SK-MEL-5 (cell line): ENCODE measurements at regions not wholly inside any gene's neighbourhood (a gene's known extent, or its start where the extent isn't known, plus 50 kb on each side); places are given as distances from the start of the nearest gene placed in this dataset.

Experiments
- DNase-seq: peaks from one replicate; pipeline ENCODE4 v3.0.0-alpha.2; 2016; ENCODE audit warnings: low read depth, low spot score
- in situ Hi-C: cut with HindIII; loops from 2 replicates; pipeline ENCODE4 v1.10.0; 2016; ENCODE audit warnings: low sequenced_read_pairs, high pct_unique_total_duplicates, low pct_unique_long_range_greater_than_20kb

DNA sequence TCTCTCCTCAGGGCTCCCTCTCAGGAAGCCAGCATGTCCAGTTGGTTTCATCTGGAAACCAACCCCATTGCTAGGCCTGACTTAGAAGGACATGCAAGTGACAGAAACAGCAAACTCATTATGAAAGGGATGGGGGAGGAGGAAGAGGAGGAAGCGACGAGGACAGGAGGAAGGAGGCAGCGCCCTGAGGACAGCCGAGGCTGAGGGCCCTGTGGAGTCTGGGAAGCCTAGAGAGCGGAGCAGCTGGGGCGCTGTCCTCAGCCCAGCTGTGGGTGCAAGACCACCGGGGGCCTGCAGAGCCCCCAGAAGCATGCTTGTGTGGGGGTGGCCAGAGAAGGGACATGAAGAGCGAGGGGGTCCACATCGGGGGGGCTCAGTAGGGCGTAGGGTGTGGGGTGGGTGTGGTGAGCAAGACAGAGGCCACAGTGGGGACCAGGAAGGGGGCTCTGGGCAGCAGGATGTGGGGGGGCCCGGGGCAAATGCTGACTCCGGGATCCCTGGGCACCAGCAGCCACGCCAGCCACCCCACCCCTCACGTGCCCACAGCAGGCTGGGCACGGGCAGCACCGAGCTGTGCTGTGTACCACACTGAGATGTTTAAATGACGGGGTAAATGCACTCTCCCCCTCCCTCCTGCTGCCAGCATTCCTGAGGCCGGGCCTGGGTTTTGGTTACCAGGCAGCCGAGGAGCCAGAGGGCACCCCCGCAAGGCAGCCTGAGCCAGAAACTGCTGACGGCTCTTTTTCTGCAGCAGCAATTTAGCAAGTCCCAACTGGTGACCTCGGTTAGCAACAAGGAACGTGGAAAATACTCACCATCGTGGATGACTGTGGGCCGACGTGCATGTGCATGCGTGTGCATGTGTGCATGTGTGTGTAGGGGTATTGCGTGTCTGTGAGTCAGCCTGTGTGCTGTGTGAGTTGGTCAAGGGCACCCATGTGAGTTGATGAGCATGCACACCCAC, 82.7 kb upstream of the LINC01488 start:
- in situ Hi-C loops = no loop called here
- DNase-seq = no peak

DNA sequence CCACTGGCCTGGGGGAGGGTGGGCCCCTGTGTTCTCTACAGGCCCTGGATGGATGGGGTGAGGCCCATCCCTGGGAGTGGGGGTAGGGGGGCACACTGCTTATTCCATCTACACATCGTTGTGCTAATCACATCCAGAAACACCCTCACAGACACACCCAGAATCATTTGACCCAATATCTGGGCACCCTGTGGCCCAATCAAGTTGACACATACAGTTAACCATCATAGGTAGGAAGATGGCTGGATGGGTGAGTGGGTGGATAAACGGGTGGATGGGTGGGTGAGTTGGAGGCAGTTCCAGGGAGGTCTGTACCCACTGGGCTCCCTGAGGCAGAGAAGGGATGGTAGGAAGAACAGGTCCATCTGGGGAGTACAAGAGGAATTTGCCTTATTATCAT, 81.3 kb upstream of the LINC01488 start:
- in situ Hi-C loops = no loop called here
- no peak for DNase-seq

DNA sequence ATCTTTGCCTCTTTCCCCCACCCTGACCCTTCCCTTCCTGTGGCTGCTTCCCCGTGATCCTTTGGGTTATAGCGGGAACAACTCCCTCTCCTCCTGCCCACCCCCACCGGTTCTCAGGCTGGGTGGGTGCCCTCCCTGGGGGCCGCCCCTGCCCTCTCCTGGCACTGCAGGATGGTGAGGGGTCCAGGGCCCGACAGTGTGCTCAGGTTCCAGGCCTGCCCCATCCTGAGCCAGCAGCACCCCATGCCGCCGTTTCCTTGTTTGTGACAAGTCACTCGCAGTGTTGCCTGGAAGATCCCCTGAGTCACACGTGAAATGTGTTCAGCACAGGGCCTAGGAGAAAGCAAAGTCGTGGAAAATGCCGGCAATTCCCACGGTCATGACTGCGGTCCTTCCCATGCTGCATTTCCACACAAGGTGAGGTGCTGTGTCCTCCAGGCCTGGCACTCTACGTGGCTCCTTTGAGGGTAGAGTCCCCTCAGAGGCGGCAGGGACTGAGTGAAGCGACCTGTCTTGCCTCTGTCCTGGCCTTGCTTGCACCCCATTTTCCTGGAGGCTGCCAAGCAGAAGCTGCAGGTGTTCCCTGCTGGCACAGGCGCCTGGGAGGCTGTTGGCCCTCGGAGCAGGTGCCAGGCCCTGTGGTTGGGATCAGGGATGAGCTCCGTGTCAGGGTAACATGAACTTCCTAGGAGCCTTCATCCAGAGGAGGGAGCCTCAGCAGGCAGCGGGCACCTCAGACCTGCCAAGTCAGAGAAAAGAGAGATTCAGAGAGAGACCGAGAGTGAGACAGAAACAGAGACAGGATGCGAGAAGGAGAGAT, 80.5 kb upstream of the LINC01488 start:
- no peak for DNase-seq
- in situ Hi-C loops = no loop called here

DNA sequence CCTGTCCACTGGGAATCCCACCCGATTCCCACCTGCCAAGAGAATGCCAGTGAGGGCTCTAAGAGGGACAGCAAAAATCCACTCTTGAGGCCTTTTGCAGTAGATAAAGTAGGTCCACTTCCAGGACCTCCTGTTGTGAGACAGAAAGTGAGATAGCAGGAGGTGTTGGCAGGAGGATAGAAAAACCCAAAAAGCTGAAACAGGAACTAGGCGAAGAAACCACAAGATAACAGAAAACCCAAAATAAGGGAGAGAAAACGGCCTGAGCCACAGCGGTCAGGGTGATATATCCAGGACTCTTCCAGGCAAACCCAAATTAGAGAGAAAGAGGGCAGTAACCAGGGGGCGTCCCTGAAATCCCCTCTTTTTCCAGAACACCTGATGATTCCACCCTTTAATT, 79.7 kb upstream of the LINC01488 start:
- in situ Hi-C loops = no loop called here

DNA sequence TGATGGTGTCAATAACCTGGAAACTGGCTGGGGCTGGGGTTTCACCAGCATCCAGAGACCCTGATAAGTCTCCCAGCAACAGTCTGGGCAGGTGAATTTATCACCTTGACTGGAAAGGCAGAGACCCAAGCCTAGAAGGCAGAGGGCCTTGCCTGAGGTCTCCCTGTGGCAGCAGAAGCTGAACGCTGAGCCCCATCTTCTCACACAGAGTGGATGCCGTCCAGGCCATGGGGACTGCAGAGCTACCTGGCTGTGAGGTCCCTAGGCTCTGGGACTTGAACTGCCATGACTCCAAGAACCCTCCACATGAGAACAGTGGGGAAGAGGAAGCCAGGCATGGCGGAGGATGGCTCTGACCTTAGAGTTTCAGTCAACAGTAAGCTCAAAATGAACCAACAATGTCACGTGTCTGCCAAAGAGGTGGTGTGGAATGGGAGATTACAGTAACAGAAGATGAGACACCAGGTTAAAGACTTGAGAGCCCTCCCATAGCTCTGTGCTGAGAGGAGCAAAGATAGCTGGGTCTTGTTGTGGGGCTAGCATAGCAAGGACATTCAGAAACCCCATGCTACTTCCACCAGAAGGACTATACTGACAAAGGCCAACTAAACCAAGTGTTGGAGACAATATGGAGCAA, 79.1 kb upstream of the LINC01488 start:
- DNase-seq = no peak
- in situ Hi-C loops = no loop called here

More for the DNA sequence above, 79.7 kb upstream of the LINC01488 start:
- DNase-seq = no peak

DNA sequence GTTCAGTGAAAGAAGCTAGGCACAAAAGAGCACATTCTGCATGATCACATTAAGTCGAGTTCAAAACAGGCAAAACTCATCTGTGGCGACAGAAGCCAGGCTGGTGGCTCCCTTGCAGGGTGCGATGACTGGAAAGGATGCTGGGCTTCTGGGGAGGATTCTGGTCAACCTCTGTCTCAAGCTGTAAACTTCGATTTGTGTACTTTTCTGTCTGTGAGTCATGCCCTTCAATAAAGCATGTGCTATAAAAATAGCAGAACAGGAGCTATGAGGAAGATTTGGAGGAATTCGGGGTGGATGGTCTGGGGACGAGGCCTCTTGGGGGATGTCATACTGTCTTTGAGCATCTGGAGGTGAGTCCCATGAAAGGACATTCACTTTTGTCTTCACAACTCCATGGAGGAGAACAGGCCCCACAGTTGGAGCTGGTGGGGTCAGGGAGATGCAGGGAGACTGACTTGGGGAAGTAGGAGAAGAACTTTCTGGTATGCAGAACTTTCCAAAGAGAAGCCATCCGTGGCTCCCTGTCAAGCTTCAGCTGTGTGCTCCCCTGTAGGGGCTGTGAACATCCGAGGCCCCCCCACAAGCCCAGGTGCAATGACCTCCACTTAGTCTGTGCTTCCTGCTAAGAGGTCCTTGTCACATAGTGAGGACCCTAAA, 77.8 kb upstream of the LINC01488 start:
- in situ Hi-C loops = no loop called here
- DNase-seq = no peak

DNA sequence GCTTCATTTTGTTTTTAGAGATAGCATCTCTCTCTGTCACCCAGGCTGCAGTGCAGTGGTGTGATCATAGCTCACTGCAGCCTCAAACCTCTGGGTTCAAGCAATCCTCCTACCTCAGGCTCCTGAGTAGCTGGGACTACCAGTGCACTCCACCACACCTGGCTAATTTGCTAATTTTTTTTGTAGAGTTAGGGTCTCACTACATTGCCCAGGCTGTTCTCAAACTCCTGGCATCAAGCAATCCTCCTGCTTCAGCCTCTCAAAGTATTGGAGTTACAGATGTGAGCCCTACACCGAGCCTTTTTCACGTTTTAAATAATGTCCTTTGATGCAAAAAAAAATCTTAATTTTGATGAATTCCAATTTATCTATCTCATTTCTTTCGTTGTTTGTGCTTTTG, 75.4 kb upstream of the LINC01488 start:
- in situ Hi-C loops = no loop called here
- no peak for DNase-seq

DNA sequence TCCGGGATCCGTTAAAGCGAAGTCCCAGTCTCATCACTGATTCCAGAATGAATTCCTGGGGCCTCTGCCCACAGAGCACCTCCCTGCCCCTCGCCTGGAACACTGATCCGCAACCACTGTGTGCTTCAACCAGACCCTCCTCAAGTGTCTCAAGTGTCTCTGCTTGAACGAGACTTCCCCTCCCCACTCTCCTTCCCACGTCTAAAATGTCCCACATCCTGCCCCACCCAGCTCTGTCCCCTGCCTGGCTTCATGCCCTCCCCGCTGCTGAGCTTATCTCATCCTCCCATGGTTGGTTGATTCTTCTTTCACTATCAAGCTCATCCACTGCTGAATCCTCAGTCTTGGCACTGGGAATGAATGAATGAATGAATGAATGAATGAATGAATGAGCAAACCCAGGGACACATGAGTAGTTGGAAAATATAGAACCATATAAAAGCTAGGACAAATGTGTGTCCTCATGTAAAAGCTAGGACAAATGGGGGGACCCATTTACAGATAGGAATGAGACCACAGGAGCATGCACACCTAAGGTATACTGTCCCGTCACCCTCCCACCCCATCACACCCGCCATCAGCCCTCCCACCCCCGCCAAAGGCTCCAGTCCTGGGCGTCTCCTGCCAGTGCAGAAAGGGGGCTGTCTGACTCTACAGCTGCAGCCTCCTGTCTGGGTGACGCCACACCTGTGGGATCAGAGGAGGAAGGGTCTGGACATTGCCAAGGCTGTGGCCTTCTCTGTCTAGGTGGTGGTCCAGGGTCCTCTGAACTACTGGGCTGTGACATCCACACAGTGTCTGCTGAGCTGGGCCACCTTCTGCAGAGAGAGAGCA, 71.4 kb upstream of the LINC01488 start:
- no peak for DNase-seq
- in situ Hi-C loops = no loop called here

DNA sequence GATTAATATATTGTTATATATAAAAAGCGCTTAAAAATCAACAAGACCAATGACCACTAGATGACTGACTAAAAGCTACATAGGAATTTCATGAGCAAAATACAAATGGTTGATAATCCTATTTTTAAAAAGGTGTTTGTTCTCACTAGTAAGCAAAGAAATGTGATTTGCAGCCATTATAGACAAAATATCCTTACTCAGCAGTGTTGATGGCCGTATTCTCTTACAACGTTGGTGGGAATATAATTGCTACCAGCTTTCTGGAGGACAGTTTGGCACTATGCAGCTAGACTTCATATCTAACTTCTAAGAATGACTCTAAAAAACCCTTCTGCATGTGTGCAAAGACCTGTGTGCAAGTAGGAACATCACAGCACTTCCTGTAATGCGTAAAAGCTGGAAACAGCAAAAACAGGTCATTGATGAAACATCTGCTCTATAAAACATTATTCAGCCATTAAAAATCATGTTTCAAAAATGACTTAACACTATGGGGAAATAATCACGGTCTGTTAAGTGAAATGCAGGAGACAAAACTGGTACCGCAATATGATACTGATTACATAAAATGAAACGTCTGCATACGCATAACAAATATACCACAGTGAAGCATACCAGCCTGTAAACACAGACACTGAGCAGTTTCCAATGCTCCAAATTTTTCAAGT, 70.1 kb upstream of the LINC01488 start:
- no peak for DNase-seq
- in situ Hi-C loops = no loop called here

DNA sequence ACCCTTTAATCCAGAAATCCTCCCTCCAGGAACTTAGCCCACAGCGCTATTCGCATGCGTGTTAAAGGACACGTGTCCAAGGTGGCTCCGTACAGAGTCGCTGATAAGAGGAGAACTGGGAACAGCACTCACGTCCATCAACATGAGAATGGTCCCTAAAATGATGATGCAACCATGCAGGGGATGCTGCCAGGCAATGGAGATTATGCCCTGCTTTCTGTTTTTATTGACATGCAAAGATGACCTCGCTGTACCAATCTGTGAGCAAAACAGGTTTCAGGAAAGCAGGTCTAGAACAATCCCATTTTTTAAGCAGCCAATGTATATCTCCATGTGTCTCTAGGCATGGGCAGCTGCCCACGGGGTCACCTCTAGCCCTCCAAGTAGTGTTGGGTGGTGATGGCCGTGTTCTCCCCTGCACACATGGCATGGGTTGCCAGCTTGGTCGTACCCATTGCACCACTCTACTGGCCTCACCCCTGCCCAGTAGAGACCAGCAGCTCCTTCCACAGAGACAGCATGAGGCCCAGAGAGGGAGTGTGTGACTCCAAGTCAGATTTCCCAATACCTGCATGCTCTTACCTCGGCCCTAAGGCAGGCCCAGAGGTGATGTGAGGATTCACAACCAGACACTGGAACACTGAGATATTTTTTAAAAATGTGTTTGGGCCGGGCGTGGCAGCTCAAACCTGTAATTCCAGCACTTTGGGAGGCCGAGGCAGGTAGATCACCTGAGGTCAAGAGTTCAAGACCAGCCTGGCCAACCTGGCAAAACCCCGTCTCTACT, 68.3 kb upstream of the LINC01488 start:
- in situ Hi-C loops = no loop called here
- no peak for DNase-seq

DNA sequence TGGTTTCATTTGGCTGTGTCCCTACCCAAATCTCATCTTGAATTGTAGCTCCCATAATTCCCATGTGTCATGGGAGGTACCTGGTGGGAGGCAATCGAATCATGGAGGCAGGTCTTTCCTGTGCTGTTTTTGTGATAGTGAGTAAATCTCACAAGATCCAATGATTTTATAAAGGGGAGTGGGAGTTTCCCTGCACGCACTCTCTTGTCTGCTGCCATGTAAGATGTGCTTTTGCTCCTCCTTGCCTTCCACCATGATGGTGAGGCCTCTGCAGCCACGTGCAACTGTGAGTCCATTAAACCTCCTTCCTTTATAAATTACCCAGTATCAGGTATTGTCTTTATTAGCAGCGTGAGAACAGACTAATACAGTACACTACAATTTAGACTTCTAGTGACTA, 67.5 kb upstream of the LINC01488 start:
- DNase-seq = no peak
- in situ Hi-C loops = no loop called here

DNA sequence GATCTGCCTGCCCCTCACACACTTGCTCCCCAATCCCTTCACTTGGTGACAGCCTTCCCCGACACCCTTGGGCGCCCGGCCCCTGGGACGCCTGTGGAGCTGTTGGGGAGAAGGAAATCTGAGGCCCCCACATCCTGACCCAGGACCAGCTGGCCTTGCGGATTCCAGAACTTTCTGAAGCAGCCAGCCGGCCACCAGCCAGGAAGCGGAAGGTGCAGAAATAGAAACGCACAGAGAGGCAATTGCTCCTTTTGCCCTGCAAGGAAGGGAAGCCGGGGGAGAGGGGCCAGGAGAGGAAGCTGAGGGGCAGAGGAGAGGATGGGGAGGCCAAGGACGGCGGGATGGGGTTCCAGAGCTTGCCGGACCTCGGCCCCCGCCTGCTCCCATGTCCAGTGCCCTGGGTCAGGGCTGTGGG, 66.7 kb upstream of the LINC01488 start:
- in situ Hi-C loops = no loop called here
- no peak for DNase-seq

DNA sequence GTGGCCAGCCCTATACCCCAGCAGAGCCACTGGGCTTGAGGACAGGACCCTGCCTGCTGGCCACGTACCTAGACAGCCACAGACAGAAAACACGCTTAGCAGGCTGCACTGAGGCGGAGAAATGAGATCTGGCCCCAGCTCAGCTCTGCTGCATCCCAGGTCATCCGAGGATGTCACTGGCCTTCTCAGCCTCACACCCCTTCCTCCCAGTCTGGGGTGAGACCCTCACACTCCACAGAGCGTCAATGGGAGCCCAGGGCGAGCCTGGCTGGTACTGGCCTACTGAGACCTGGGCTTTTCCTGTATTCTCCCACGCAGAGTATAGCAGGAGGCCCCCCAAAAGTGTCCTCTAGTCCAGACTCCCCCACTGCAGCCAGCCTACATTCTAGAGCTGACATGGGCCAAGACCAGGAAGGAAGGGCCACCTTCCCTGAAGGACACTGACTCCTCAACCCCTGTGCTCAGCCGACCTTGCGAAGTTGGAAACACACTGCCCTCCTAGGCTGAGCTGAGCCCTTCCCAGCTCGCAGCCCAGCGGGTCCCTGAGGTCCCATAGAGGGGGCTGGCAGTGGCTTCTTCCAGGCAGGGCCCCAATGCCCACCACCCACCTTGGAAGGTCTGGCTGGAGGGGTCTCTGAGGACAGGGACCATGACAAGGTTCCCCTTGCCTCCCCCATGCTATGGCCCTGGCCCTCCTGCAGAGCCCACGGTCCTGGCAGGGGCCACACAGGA, 65.9 kb upstream of the LINC01488 start:
- in situ Hi-C loops = no loop called here
- DNase-seq = no peak

DNA sequence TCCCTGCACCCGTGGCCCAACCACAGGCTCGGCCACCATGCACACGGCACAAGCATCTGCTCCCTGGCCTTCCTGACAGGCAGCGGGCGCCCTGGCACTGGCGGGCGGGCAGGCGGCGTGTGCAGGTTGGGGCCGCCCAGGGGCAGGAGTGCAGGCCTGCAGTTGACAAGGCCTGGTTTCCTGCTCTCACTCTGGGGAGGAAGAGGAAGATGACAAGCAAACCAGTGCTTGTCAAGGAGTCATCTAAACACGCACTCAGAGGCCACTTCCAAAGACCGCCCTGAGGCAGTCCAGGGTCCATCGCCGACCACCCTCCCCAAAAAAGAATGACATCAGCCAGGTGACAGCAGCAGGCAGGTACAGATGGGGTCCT, 65.3 kb upstream of the LINC01488 start:
- in situ Hi-C loops = no loop called here
- no peak for DNase-seq
